ENCODE measurements at regions not wholly inside any gene's neighbourhood (a gene's known extent, or its start where the extent isn't known, plus 50 kb on each side); places are given as distances from the start of the nearest gene placed in this dataset.

DNA sequence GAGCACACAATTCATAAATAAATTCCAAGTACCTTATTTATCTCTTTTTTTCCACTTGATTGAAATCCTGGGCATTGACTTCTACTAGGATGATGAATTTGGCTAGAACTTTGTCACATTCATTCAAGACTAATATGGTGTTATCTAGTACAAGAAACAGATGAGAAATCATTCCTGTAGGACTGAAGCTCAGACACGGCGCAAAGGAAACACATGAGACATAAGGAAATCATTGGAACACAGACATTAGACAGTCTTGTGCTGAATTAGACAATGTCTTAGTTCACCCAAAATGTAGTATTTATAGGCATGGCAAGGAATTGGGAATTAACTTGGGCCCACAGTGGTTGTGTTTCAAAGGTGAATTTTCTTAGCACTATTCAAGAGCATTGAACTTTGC, 305.7 kb downstream of the SETD4 start:
- WGBS, 5 donors, result 86 to 96% (median 90%) methylated on average over 2 of the region's 2 CpGs
- intact Hi-C loops (cut with DNase I; ENCODE audit: low total_unique reads), result no loop called here
- H3K36me3 ChIP-seq, result no peaks in the 10 kb centered on the region
- peaks cover 0 to 45% (median 4%) of the 10 kb centered on the region in 7 donors for H3K27me3 ChIP-seq (replicated peaks in 1 of 7)
- no peaks in the 10 kb centered on the region for H3K4me1 ChIP-seq
- no peak overlapping the region for H3K4me3 ChIP-seq
- DNase-seq, result no peak
- H3K9me3 ChIP-seq, result peaks cover 0 to 5% (median 0%) of the 10 kb centered on the region in 8 donors
- H3K27ac ChIP-seq, result no peak overlapping the region
- TF ChIP-seq POLR2A (IDR thresholded peaks at IDR 0.05) (no peak), POLR2AphosphoS5 (IDR thresholded peaks at IDR 0.05) (no peak)
- TF ChIP-seq, protein P1, sequence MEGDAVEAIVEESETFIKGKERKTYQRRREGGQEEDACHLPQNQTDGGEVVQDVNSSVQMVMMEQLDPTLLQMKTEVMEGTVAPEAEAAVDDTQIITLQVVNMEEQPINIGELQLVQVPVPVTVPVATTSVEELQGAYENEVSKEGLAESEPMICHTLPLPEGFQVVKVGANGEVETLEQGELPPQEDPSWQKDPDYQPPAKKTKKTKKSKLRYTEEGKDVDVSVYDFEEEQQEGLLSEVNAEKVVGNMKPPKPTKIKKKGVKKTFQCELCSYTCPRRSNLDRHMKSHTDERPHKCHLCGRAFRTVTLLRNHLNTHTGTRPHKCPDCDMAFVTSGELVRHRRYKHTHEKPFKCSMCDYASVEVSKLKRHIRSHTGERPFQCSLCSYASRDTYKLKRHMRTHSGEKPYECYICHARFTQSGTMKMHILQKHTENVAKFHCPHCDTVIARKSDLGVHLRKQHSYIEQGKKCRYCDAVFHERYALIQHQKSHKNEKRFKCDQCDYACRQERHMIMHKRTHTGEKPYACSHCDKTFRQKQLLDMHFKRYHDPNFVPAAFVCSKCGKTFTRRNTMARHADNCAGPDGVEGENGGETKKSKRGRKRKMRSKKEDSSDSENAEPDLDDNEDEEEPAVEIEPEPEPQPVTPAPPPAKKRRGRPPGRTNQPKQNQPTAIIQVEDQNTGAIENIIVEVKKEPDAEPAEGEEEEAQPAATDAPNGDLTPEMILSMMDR (IDR thresholded peaks at IDR 0.05 in 8 of 11, conservative IDR thresholded peaks at IDR 0.05 in 3 of 11), result no peak

DNA sequence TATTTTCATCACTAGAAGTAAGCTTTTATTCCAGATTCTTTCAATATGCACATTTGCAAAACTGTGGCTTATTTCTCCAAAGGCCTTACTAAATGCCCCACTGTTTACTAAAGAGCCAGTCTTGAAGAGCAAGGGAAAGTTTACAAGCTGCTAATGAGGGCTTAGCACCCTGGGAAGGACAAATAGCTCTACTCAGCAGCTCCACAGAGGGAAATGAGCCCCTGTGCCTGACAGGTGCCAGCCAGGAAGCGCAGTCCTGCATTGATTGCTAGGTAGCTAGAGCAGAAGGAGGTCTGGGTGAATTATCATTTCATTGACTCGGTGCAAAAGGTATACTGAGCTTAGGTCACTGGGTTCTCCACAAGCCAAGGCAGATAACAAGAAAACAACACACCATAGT, 307.0 kb downstream of the SETD4 start:
- intact Hi-C loops (cut with DNase I; ENCODE audit: low total_unique reads), result no loop called here
- 59 to 73% (median 67%) methylated on average over 2 of the region's 2 CpGs for WGBS, 5 donors

GRCh38 chr21:35751171-35751570, 309.2 kb downstream of the SETD4 start:
- Histone ChIP-seq H3K36me3 (no peaks in the 10 kb centered on the region), H3K27ac (no peak overlapping the region), H3K9me3 (peaks cover 0 to 5% (median 0%) of the 10 kb centered on the region in 8 donors), H3K27me3 (replicated peaks in 1 of 7) (peaks cover 0 to 50% (median 2%) of the 10 kb centered on the region in 7 donors), H3K4me1 (no peaks in the 10 kb centered on the region), H3K4me3 (no peak overlapping the region)
- DNase-seq, result no peak
- intact Hi-C loops (cut with DNase I; ENCODE audit: low total_unique reads), result no loop called here
- TF ChIP-seq POLR2A (IDR thresholded peaks at IDR 0.05) (no peak), POLR2AphosphoS5 (IDR thresholded peaks at IDR 0.05) (no peak)
- TF ChIP-seq, protein P1 (IDR thresholded peaks at IDR 0.05 in 8 of 11, conservative IDR thresholded peaks at IDR 0.05 in 3 of 11), result no peak

More for the DNA sequence above, 307.0 kb downstream of the SETD4 start:
- H3K4me1 ChIP-seq, result no peaks in the 10 kb centered on the region
- TF ChIP-seq, protein P1 (IDR thresholded peaks at IDR 0.05 in 8 of 11, conservative IDR thresholded peaks at IDR 0.05 in 3 of 11), result no peak
- TF ChIP-seq POLR2AphosphoS5 (IDR thresholded peaks at IDR 0.05) (no peak), POLR2A (IDR thresholded peaks at IDR 0.05) (no peak)
- H3K27me3 ChIP-seq (replicated peaks in 1 of 7), result peaks cover 0 to 46% (median 6%) of the 10 kb centered on the region in 7 donors
- H3K4me3 ChIP-seq, result no peak overlapping the region
- peaks cover 0 to 5% (median 0%) of the 10 kb centered on the region in 8 donors for H3K9me3 ChIP-seq
- H3K27ac ChIP-seq, result no peak overlapping the region
- H3K36me3 ChIP-seq, result no peaks in the 10 kb centered on the region
- no peak for DNase-seq

DNA sequence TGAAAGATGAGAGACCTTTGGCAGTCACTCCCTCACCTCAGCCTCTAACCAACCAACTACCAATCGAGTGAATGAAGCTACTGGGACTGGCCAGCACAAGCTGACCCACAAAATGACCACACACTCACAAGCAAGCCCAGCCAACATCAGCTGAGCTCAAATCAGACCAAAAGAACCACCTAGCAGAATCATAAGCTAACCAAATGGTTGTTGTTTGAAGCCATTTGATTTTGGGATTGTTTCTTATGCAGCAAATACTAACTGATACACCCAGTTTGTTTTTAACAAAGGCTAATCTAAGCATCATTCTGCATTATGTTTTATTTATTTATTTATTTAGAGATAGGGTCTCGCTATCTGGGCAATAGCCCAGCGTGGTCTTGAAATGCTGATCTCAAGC, 310.4 kb downstream of the SETD4 start:
- intact Hi-C loops (cut with DNase I; ENCODE audit: low total_unique reads), result no loop called here
- 64 to 95% (median 83%) methylated on average over 3 of the region's 3 CpGs for WGBS, 5 donors
- TF ChIP-seq, protein P1 (IDR thresholded peaks at IDR 0.05 in 8 of 11, conservative IDR thresholded peaks at IDR 0.05 in 3 of 11), result no peak
- TF ChIP-seq POLR2AphosphoS5 (IDR thresholded peaks at IDR 0.05), result no peak
- TF ChIP-seq POLR2A (IDR thresholded peaks at IDR 0.05), result no peak
- Histone ChIP-seq H3K4me1 (no peaks in the 10 kb centered on the region), H3K36me3 (no peaks in the 10 kb centered on the region), H3K27ac (no peak overlapping the region), H3K4me3 (no peak overlapping the region), H3K9me3 (peaks cover 0 to 5% (median 0%) of the 10 kb centered on the region in 8 donors), H3K27me3 (replicated peaks in 1 of 7) (peaks cover 0 to 59% (median 4%) of the 10 kb centered on the region in 7 donors)
- DNase-seq, result no peak

Measured in spleen (tissue), 11 donors.